HCEC 1CT (cell line): ENCODE measurements at regions not wholly inside any gene's neighbourhood (a gene's known extent, or its start where the extent isn't known, plus 50 kb on each side); places are given as distances from the start of the nearest gene placed in this dataset.
"Not testable (repeated sequence)": the region's sequence is repeated elsewhere in the genome, so short reads cannot be mapped to it uniquely, and the experiment has no call there.

Experiments used
- DNase-seq: peaks from one replicate; pipeline ENCODE4 v3.0.0-alpha.2; 2017

DNA sequence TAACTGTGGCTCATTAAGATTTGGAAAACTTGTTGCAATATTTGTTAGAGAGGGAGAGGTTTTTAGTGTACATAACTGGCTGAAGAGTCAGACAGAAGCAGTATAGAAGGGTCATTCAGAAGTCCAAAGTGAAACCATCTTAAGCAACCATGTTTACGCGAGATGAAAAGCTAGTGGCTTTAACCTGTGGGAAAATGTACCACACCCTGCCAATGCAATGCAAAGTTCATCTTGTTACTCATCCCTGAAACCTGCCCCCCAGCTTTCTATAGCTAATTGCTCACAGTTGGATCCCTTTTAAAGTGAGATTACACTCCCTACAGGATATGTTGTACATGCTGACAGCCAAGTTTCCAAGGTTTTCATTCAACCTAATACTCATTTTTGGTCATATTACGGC is 96.7 kb upstream of the RAPGEF2 start:
- DNase-seq, result no peak

GRCh38 chr4:159008671-159009070 is 94.2 kb upstream of the RAPGEF2 start:
- DNase-seq, result no peak

GRCh38 chr4:159009521-159009920 is 93.4 kb upstream of the RAPGEF2 start:
- no peak for DNase-seq

DNA sequence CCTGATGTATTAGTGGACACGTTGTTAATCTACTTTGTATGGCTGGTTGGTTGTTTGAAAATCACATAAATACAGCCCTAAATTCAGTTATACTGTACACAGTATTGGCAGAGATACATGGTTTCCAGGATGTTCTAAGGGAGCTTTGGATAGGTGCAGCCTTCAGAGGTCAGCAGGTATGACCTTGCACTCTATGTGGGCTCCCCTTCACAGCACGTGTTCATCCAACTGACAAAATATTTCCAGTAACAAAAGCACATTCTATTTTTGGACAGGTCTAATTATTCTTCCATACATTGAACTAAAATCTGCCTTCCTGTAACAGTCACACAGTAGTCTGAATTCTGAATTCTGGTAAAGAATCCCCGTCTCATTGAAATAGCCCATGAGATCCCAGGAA is 92.8 kb upstream of the RAPGEF2 start:
- DNase-seq, result no peak

DNA sequence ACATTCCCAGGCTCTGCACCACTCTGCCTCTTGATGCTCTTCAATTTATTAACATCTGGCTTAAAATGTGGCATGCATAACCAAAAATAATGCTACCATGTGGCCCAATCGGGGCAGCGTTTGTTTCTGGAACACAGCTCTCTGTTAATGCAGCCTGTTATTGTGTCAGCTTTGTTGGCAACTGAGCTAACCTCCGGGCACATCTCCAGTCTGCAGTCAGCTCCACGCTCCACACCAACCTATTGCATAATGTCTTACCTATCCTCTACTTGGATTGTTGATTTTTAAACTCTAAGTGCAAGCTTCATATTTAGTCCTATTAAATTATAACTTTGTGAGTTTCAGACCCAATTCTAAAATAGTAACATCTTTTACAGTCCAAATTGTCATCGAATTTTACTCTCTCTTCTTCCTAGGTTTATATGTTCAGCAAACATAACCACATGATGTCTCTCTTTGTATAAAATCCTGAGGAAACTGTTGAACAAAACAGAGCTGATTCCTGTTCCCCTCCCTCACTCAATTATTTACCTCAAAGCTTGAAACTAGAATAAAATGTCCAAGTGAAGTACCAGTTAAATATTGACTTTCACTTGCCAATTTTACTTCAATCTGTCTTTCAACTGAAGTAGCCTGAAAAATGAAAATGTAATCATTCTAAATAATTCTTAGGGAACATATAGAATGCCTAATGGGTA is 92.2 kb upstream of the RAPGEF2 start:
- DNase-seq, result peak; percentile 35

- peak; percentile 54 for DNase-seq
Measured at GRCh38 chr4:159012381-159012780, 90.5 kb upstream of the RAPGEF2 start.

- no peak for DNase-seq
Measured at GRCh38 chr4:159013692-159014091, 89.2 kb upstream of the RAPGEF2 start.

DNA sequence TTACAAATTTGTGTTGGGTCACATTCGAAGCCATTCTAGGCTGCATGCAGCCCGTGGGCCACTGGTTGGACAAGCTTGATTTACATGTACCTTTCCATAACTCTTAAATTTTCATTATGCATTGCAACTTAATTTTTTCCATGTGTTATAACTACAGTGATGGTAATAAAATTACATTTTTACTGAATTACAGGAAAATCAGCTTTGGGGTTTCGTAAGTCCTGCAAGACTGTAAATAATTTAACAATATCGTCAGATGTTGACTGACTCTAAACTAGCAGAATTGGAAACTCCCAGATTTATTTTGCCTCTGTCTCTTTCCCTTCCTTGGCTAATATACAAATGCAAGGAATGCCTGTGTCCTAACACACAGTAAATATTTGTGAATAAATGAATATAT is 88.0 kb upstream of the RAPGEF2 start:
- DNase-seq, result no peak

DNA sequence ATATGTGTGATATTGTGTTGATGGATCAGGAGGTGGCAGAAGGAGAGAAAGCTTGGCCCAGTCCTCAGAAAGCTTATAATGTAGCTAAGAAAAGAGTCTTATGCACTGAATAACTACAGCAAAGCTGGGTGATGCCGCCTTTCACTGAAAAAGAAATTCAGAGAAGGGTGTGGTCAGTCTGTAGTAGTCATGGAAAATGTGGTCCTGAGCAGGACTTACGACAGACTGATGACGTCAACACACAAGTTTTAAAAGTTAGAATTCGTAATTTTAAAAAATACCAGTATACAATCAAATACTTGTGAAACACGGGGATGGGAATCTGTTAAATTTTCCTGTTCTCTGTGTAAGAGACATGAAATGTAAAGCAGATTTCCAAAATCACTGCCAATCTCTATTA is 87.0 kb upstream of the RAPGEF2 start:
- no peak for DNase-seq

- DNase-seq, result no peak
Measured at GRCh38 chr4:159016593-159017024, 86.3 kb upstream of the RAPGEF2 start.

GRCh38 chr4:159017323-159018026 is 85.4 kb upstream of the RAPGEF2 start:
- DNase-seq, result no peak

DNA sequence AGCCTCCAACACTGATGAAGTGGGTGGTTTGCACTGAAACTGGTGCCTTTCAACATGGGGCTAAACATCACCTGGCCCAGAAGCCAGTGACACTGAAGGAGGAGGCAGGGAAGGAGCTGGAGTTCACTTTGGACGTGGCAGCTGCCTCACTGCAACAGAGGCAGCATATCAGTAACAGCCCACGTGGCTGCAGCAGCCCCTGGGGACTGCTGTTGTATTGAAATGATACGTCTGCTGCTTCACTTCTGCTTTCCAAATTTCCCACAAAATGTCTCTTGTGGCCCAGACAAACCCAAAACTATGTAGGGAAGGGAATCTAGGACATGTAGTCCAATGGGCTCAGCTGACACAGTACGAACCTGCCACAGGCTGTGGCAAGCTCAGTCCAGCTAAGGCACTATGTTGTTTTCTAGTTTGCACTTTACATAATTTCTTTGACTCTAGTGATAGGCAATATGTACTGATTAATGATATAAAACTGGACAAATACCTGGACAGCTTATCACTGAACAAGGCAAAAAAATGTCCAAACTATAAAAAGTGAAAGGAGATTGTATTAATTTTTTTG is 84.7 kb upstream of the RAPGEF2 start:
- no peak for DNase-seq

GRCh38 chr4:159019356-159019755 is 83.5 kb upstream of the RAPGEF2 start:
- no peak for DNase-seq

DNA sequence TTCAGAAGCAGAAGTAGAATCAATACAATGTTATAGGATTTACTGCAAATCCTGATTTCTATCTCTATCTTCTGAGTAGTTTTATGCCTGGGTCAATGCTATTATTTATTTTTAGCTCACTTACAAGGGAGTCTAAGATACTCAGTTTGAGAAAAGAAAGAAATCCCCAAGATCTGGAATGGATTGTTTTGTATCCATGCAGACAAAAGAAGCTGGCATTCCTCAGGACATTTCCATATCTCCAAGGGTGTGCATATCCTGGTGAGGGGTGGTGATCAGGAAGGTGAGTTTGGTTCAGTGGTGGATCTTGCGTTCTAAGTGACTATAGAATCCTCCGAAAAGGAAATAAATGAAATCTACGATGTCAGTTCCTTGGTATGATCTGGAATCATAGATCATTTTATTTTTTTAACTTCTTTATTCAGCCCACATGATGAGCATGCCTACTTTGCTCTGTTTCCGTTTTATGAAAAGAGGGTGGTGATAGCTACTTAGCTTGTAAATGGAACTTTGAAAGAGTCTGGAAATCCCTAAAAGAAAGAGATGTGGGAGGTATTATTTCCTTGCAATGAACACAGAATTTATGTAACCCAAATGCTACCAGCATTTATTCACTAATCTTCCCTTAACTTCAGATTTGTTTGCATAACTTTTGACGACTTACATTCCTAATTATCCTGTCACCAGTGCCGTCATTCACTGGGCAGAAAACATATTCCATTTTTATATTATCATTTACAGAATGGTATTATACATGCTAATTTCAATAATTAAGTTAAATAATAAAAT is 81.1 kb upstream of the RAPGEF2 start:
- no peak for DNase-seq

DNA sequence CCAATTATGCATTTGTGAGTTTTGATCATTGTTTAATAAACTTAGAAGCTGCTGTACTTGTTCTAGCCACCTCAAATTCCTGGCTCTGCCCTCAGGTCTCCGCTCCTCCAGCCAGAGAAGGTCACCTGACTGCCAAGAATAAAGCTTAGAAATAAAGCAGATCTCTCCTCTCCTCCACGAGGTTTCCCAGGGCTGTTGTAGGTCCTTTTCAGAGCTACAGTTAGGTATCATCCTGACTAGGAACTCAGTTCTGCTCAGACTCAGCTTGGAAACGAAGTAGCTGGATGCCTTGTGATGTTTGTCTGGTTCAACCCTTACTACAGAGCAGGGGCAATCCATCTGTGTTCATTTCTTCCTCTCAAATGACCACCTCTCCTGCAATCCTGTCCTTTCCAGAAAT is 79.1 kb upstream of the RAPGEF2 start:
- DNase-seq, result no peak

DNA sequence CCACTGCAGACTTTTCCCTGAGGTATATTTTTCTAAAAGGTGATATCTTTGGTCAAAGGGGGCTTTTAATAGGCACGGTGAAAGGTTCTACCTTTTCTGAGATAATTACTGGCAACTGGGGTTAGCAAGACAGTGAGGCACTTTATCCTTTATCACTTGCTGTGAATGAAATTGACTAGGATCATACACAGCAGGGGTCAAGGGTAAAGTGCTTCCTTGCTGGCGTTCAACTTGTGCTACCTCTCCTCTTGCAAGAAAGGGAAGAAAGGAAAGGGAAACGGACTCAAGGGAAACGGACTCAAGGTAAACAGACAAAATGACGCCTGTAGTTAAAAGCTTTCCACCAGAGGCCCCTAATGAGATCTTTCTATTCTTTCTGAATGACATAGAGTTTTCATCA is 78.6 kb upstream of the RAPGEF2 start:
- no peak for DNase-seq

DNA sequence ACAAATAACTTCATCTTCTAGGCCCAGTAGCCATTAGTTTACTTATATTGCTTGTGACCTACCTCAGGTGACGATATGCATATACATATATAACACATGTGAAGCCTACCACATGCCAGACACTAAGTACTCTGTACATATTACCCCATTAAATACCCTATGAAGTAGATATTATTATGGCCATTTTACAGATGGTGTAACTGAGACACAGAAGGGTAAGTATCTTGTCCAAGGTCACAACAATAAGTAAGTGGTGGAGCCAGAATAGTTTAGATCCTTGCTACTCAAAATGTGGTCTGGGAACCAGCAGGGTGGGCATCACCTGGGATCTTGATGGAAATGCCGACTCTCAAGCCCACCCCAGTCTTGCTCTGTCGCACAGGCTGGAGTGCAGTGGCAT is 78.1 kb upstream of the RAPGEF2 start:
- no peak for DNase-seq

DNA sequence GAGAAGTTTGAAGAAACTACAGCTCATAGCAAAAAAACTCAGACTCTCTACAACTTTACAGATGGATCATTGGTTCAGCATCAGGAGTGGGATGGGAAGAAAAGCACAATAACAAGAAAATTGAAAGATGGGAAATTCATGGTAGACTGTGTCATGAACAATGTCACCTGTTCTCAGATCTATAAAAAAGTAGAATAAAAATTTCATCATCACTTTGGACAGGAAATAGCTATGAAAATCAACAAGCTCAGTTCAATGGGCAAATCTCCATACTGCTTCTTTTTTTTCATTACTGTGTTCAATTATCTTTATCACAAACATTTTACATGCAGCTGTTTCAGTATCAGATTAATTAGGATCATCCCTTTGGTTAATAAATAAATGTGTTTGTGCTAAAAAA is 76.5 kb upstream of the RAPGEF2 start:
- DNase-seq, result no peak

DNA sequence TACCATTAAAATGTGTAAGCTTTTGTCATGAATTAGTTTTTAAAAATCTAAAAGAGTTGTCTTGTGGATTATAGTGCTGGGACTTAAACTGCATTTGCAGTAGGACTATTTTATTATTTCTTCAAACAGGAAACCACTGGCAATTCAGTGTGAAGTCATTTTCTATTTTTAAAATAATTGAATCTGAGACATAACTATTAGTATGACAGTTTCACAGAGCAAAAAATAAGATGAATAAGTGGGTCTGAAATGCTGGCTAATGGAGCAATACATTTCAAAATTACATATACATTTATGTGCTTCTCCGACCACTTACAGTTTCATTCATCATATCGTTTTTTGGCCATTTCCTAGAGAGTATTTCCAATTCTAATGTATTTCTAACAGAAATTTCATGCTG is 75.3 kb upstream of the RAPGEF2 start:
- peak; percentile 18 for DNase-seq

GRCh38 chr4:159029481-159029880 is 73.4 kb upstream of the RAPGEF2 start:
- no peak for DNase-seq

- DNase-seq, result not testable (repeated sequence)
Measured at GRCh38 chr4:159030297-159030696, 72.6 kb upstream of the RAPGEF2 start.

DNA sequence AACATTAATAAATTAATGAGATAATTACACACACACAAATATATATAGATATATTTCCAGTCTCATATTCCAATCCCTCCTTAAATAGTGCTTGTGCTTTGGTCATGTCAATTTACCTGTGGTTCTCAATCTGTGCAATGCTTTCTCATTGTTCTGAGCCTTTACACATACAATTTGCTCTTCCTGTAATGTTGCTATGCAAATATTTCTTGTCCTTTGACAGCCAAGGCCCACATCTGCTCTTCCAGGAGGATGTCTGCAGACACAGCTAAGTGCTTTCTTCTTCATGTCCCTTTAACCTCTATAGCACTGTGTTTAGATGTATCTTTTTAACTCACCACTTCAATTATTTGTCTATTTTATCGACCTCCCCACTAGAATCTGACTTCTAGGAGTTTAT is 67.3 kb upstream of the RAPGEF2 start:
- no peak for DNase-seq

DNA sequence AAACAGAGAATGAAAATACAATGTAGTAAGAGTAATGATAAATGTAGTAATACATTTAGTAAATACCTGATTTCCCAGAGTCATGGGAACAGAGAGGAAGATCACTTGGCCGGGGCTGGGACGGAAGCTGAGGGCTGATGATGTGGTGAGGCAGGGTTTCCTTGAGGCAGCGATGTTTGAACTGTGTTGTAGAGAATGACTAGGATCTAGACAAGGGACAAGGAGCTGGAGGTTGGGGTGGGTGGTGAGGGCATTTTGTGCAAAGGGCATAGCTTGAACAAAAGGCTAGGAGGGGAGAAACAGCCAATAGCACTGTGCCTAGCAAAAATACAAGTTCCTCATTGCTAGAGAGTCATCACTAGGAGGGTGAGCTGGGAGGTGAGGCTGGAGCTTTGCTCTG is 64.3 kb upstream of the RAPGEF2 start:
- DNase-seq, result no peak
